Neural cell (in vitro differentiated cells): ENCODE measurements at regions not wholly inside any gene's neighbourhood (a gene's known extent, or its start where the extent isn't known, plus 50 kb on each side); places are given as distances from the start of the nearest gene placed in this dataset.

Experiments
- H2AFZ ChIP-seq: fragments of 200-600, 300-800 bp; sonication (generic), shearing (Covaris generic); 2 replicates; pipeline ENCODE4 v1.6.0; 2014; ENCODE audit warnings: low read depth, mild to moderate bottlenecking, antibody characterized with exemption, low read length, moderate library complexity
- H3F3A ChIP-seq: fragments of 200-600 bp; shearing (Covaris generic); 2 replicates; pipeline ENCODE4 v1.6.1; 2016; ENCODE audit warnings: mild to moderate bottlenecking, moderate library complexity, mixed read lengths, antibody characterized with exemption, low read length; ENCODE audit not compliant: insufficient read depth, poor library complexity, severe bottlenecking
- H3K27ac ChIP-seq: fragments of 200-600, 300-800 bp; sonication (generic), shearing (Covaris generic); 2 replicates; pipeline ENCODE4 v1.5.1; 2014; ENCODE audit warnings: mild to moderate bottlenecking, low read length, moderate library complexity
- H3K27me3 ChIP-seq: fragments of 300-800, 200-600 bp; sonication (generic), shearing (Covaris generic); 2 replicates; pipeline ENCODE4 v1.6.0; 2014; ENCODE audit warnings: mild to moderate bottlenecking, low read depth, low read length, moderate library complexity; ENCODE audit not compliant: insufficient read depth
- H3K36me3 ChIP-seq: fragments of 300-800, 200-600 bp; sonication (generic), shearing (Covaris generic); 2 replicates; pipeline ENCODE4 v1.5.1; 2014; ENCODE audit warnings: mild to moderate bottlenecking, antibody characterized with exemption, low read length, moderate library complexity; ENCODE audit not compliant: insufficient read depth
- H3K4me2 ChIP-seq: fragments of 300-800, 200-600 bp; sonication (generic), shearing (Covaris generic); 2 replicates; pipeline ENCODE4 v1.6.0; 2014; ENCODE audit warnings: mild to moderate bottlenecking, low read length
- H3K4me3 ChIP-seq: fragments of 300-800, 200-600 bp; sonication (generic), shearing (Covaris generic); 2 replicates; pipeline ENCODE4 v1.5.1; 2014; ENCODE audit warnings: mild to moderate bottlenecking, low read length, moderate library complexity
- H3K79me2 ChIP-seq: fragments of 200-600 bp; shearing (Covaris generic); replicated peaks from 2 replicates; pipeline ENCODE4 v1.6.0; 2014; ENCODE audit warnings: mild to moderate bottlenecking, low read length, moderate library complexity; ENCODE audit not compliant: insufficient read depth
- H3K9ac ChIP-seq: fragments of 300-800, 200-600 bp; sonication (generic), shearing (Covaris generic); 2 replicates; pipeline ENCODE4 v1.6.1; 2016; ENCODE audit warnings: mild to moderate bottlenecking, low read length, mixed read lengths
- H3K9me2 ChIP-seq: fragments of 200-600 bp; shearing (Covaris generic); 2 replicates; pipeline ENCODE4 v1.6.1; 2016; ENCODE audit warnings: mild to moderate bottlenecking, low read length, mixed read lengths; ENCODE audit not compliant: insufficient read depth
- H3K9me3 ChIP-seq: fragments of 200-600, 300-800 bp; sonication (generic), shearing (Covaris generic); 2 replicates; pipeline ENCODE4 v1.6.1; 2016; ENCODE audit warnings: mild to moderate bottlenecking, mixed run types, low read length, moderate library complexity, mixed read lengths
- H4K20me1 ChIP-seq: fragments of 200-600 bp; shearing (Covaris generic); 2 replicates; pipeline ENCODE4 v1.6.1; 2016; ENCODE audit warnings: mild to moderate bottlenecking, mixed run types; ENCODE audit not compliant: insufficient read depth
- CTCF ChIP-seq: fragments of 450-650 bp; IDR thresholded peaks from 2 replicates; pipeline ENCODE4 v1.5.1; 2014; ENCODE audit warnings: antibody characterized with exemption, mild to moderate bottlenecking, moderate library complexity; ENCODE audit not compliant: poor library complexity, severe bottlenecking
- EP300 ChIP-seq: fragments of 450-650 bp; conservative IDR thresholded peaks from 2 replicates; pipeline ENCODE4 v1.6.1; 2014; ENCODE audit warnings: antibody characterized with exemption, mild to moderate bottlenecking, moderate library complexity; ENCODE audit not compliant: poor library complexity, severe bottlenecking
- EZH2 ChIP-seq: fragments of 200-600, 300-800 bp; shearing (Covaris generic), sonication (generic); IDR thresholded peaks from 2 replicates; pipeline ENCODE4 v1.6.1; 2014; ENCODE audit warnings: antibody characterized with exemption, low read length, borderline replicate concordance, mild to moderate bottlenecking; ENCODE audit not compliant: insufficient read depth, poor library complexity, severe bottlenecking
- MXI1 ChIP-seq: fragments of 450-650 bp; conservative IDR thresholded peaks from 2 replicates; pipeline ENCODE4 v1.6.1; 2014; ENCODE audit warnings: antibody characterized with exemption, mild to moderate bottlenecking; ENCODE audit not compliant: poor library complexity, severe bottlenecking
- RAD21 ChIP-seq: fragments of 450-650 bp; conservative IDR thresholded peaks from 2 replicates; pipeline ENCODE4 v1.6.1; 2014; ENCODE audit warnings: antibody characterized with exemption, mild to moderate bottlenecking, moderate library complexity
- SMC3 ChIP-seq: fragments of 450-650 bp; conservative IDR thresholded peaks from 2 replicates; pipeline ENCODE4 v1.6.1; 2014; ENCODE audit warnings: antibody characterized with exemption, mild to moderate bottlenecking, moderate library complexity; ENCODE audit not compliant: poor library complexity
- TAF1 ChIP-seq: IDR thresholded peaks from 2 replicates; pipeline ENCODE4 v1.6.1; 2012; ENCODE audit warnings: low read depth
- TF ChIP-seq, protein P1 (sequence below): IDR thresholded peaks from 2 replicates; pipeline ENCODE4 v1.6.1; 2012; ENCODE audit warnings: borderline replicate concordance

DNA sequence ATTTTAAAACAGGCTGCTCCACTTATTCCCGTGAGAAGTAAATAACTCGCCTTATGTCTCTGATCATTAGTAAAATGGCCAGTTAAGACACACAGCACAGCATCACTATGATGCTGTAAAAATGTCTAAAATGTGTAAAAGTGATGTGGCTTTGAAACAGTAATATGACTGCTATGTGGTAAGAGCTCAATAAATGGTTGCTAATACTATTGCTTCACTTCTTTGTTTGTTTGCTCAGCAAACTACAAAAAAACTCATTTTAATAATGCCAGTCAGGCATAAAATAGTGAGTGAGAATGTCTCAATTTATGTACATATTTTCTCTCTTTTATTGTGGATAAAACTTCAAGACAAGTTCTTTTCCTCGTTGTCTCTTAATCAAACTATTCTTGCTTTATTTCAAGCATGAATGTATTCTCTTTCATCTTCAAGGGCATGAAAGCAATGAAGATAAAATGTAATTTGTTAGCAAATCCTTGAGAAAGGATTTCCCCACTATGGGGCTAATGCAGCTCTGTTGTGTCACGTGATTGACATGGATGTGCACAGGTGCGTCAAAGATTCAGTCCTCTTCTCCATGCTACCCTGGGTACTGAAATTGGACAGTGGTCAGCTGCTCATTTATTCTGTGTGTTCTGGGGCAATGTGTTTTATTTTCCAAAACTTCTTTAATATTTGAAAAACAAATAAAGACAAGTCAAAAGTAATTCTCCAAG lies 387.2 kb downstream of the TRIB2 start:
- Histone ChIP-seq H3K27me3 (no peaks in the 10 kb centered on the region), H2AFZ (no peak overlapping the region), H3K36me3 (no peaks in the 10 kb centered on the region), H3K9me2 (no peaks in the 10 kb centered on the region), H3K4me2 (no peak overlapping the region), H3K79me2 (no peaks in the 10 kb centered on the region), H4K20me1 (no peaks in the 10 kb centered on the region), H3K4me3 (no peak overlapping the region), H3K9me3 (no peaks in the 10 kb centered on the region), H3K27ac (no peak overlapping the region), H3F3A (no peaks in the 10 kb centered on the region), H3K9ac (no peak overlapping the region)
- TF ChIP-seq EZH2 (no peak), RAD21 (no peak), TAF1 (no peak), SMC3 (no peak), MXI1 (no peak), EP300 (no peak), CTCF (no peak)

GRCh38 chr2:13104723-13105122 lies 388.0 kb downstream of the TRIB2 start:
- Histone ChIP-seq H4K20me1 (no peaks in the 10 kb centered on the region), H3K27me3 (no peaks in the 10 kb centered on the region), H3K27ac (no peak overlapping the region), H3K9me2 (no peaks in the 10 kb centered on the region), H3K9ac (no peak overlapping the region), H3K79me2 (no peaks in the 10 kb centered on the region), H3K36me3 (no peaks in the 10 kb centered on the region), H2AFZ (no peak overlapping the region), H3K4me2 (no peak overlapping the region), H3F3A (no peaks in the 10 kb centered on the region), H3K9me3 (no peaks in the 10 kb centered on the region), H3K4me3 (no peak overlapping the region)
- no peak for TF ChIP-seq RAD21
- TF ChIP-seq MXI1: no peak
- TF ChIP-seq EZH2: no peak
- no peak for TF ChIP-seq TAF1
- TF ChIP-seq SMC3: no peak
- TF ChIP-seq, protein P1, sequence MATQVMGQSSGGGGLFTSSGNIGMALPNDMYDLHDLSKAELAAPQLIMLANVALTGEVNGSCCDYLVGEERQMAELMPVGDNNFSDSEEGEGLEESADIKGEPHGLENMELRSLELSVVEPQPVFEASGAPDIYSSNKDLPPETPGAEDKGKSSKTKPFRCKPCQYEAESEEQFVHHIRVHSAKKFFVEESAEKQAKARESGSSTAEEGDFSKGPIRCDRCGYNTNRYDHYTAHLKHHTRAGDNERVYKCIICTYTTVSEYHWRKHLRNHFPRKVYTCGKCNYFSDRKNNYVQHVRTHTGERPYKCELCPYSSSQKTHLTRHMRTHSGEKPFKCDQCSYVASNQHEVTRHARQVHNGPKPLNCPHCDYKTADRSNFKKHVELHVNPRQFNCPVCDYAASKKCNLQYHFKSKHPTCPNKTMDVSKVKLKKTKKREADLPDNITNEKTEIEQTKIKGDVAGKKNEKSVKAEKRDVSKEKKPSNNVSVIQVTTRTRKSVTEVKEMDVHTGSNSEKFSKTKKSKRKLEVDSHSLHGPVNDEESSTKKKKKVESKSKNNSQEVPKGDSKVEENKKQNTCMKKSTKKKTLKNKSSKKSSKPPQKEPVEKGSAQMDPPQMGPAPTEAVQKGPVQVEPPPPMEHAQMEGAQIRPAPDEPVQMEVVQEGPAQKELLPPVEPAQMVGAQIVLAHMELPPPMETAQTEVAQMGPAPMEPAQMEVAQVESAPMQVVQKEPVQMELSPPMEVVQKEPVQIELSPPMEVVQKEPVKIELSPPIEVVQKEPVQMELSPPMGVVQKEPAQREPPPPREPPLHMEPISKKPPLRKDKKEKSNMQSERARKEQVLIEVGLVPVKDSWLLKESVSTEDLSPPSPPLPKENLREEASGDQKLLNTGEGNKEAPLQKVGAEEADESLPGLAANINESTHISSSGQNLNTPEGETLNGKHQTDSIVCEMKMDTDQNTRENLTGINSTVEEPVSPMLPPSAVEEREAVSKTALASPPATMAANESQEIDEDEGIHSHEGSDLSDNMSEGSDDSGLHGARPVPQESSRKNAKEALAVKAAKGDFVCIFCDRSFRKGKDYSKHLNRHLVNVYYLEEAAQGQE: no peak
- no peak for TF ChIP-seq CTCF
